ENCODE measurements at regions not wholly inside any gene's neighbourhood (a gene's known extent, or its start where the extent isn't known, plus 50 kb on each side); places are given as distances from the start of the nearest gene placed in this dataset.

GRCh38 chr7:47666164-47666862 lies 84.4 kb upstream of the TNS3 start:
- TF ChIP-seq CTCF (IDR thresholded peaks at IDR 0.05; ENCODE audit: borderline replicate concordance, insufficient read depth, low read depth, low read length): no peak
- no peak overlapping the region for H3K4me3 ChIP-seq (ENCODE audit: low read depth, low read length)

- TF ChIP-seq CTCF (IDR thresholded peaks at IDR 0.05; ENCODE audit: borderline replicate concordance, insufficient read depth, low read depth, low read length): no peak
- no peak overlapping the region for H3K4me3 ChIP-seq (ENCODE audit: low read depth, low read length)
Observed at GRCh38 chr7:47664650-47665195, 82.8 kb upstream of the TNS3 start.

GRCh38 chr7:47663851-47664250 lies 81.9 kb upstream of the TNS3 start:
- TF ChIP-seq CTCF (IDR thresholded peaks at IDR 0.05; ENCODE audit: borderline replicate concordance, insufficient read depth, low read depth, low read length): no peak
- H3K4me3 ChIP-seq (ENCODE audit: low read depth, low read length): no peak overlapping the region

- no peak overlapping the region for H3K4me3 ChIP-seq (ENCODE audit: low read depth, low read length)
Observed at GRCh38 chr7:47663213-47663612, 81.3 kb upstream of the TNS3 start.

GRCh38 chr7:47661051-47661714 lies 79.3 kb upstream of the TNS3 start:
- no peak for TF ChIP-seq CTCF (IDR thresholded peaks at IDR 0.05; ENCODE audit: borderline replicate concordance, insufficient read depth, low read depth, low read length)
- no peak overlapping the region for H3K4me3 ChIP-seq (ENCODE audit: low read depth, low read length)

More at GRCh38 chr7:47663213-47663612, 81.3 kb upstream of the TNS3 start:
- no peak for TF ChIP-seq CTCF (IDR thresholded peaks at IDR 0.05; ENCODE audit: borderline replicate concordance, insufficient read depth, low read depth, low read length)

- TF ChIP-seq CTCF (IDR thresholded peaks at IDR 0.05; ENCODE audit: borderline replicate concordance, insufficient read depth, low read depth, low read length): no peak
- no peak overlapping the region for H3K4me3 ChIP-seq (ENCODE audit: low read depth, low read length)
Observed at GRCh38 chr7:47659664-47660462, 78.0 kb upstream of the TNS3 start.

Data from GM12875 (cell line).